Breast epithelium (tissue), 3 donors: ENCODE measurements at regions not wholly inside any gene's neighbourhood (a gene's known extent, or its start where the extent isn't known, plus 50 kb on each side); places are given as distances from the start of the nearest gene placed in this dataset.

ENCODE experiments used
- POLR2A ChIP-seq: fragments of 450-650 bp; IDR thresholded peaks from one replicate; pipeline ENCODE4 v1.6.1; 2016; ENCODE audit warnings: antibody characterized with exemption, mild to moderate bottlenecking, moderate library complexity
- POLR2AphosphoS5 ChIP-seq, 3 donors: sonication (generic); formaldehyde crosslinking; IDR thresholded peaks; one replicate each; pipeline ENCODE4 v1.6.1; 2017; ENCODE audit warnings: antibody characterized with exemption in 3 of 3
- TF ChIP-seq, protein P1 (sequence below), 3 donors: fragments of 450-650 bp; IDR thresholded peaks; one replicate each; pipeline ENCODE4 v1.5.1; 2016 to 2017; ENCODE audit warnings: antibody characterized with exemption in 3 of 3, mild to moderate bottlenecking in 3 of 3, moderate library complexity in 3 of 3

DNA sequence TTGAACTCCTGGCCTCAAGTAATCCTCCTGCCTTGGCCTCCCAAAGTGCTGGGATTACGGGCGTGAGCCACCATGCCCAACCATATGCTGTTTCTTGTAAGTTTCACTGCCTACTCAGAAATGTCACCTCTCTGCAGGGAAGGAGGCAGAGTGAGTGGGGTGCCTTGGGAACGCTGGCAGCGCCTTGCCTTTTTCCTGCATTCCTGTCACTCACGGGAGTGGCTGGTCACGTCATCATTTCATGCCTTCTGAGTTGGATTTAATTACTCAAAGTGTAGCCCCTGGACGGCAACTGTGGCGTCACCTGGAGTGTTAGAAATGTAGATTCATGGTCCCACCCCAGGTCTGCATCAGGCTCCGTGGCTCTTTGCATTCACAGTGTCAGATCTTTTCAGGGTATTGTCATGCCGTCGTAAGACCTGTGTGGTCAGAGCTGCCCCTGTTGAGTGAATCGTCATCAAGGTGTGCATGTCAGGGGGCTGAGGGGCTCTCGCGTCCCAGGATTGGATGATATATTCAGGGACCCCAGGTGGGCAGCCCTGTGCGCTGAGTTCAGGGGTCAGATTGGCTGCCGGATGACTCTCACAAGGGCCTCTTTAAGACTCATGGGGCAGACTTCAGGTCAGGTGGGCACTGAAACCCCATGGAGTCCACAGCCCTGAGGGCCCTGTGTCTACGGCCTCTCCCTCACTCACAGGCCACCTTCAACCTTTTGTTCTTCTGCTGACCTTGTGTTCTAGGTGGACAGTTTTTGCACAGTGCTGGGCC lies 65.9 kb upstream of the KLHL25 start:
- no peak for TF ChIP-seq POLR2AphosphoS5 (IDR thresholded peaks at IDR 0.05)
- TF ChIP-seq, protein P1, sequence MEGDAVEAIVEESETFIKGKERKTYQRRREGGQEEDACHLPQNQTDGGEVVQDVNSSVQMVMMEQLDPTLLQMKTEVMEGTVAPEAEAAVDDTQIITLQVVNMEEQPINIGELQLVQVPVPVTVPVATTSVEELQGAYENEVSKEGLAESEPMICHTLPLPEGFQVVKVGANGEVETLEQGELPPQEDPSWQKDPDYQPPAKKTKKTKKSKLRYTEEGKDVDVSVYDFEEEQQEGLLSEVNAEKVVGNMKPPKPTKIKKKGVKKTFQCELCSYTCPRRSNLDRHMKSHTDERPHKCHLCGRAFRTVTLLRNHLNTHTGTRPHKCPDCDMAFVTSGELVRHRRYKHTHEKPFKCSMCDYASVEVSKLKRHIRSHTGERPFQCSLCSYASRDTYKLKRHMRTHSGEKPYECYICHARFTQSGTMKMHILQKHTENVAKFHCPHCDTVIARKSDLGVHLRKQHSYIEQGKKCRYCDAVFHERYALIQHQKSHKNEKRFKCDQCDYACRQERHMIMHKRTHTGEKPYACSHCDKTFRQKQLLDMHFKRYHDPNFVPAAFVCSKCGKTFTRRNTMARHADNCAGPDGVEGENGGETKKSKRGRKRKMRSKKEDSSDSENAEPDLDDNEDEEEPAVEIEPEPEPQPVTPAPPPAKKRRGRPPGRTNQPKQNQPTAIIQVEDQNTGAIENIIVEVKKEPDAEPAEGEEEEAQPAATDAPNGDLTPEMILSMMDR (IDR thresholded peaks at IDR 0.05): no peak
- TF ChIP-seq POLR2A: no peak
